GM12878 (cell line): ENCODE measurements at regions not wholly inside any gene's neighbourhood (a gene's known extent, or its start where the extent isn't known, plus 50 kb on each side); places are given as distances from the start of the nearest gene placed in this dataset.

ENCODE experiments used
- CEBPB ChIP-seq, 2 experiments: fragments of 150-350 bp in 1 of 2; IDR thresholded peaks; 2 replicates each; pipeline ENCODE4 v1.6.1; 2012 to 2014; ENCODE audit warnings: low read depth in 2 of 2, low read length in 2 of 2, borderline replicate concordance in 1 of 2, inconsistent platforms in 1 of 2
- CHD2 ChIP-seq: IDR thresholded peaks from 2 replicates; pipeline ENCODE4 v1.6.1; 2011; ENCODE audit warnings: low read depth, low read length, improper control_type of control experiment, borderline replicate concordance
- CREB1 ChIP-seq: IDR thresholded peaks from 2 replicates; pipeline ENCODE4 v1.6.1; 2012; ENCODE audit warnings: low read depth, mild to moderate bottlenecking, inconsistent platforms
- CREM ChIP-seq: IDR thresholded peaks from 2 replicates; pipeline ENCODE4 v1.6.1; 2014; ENCODE audit warnings: antibody characterized with exemption, low read depth
- EED ChIP-seq: sonication (generic); IDR thresholded peaks from 2 replicates; pipeline ENCODE4 v1.6.1; 2016; ENCODE audit warnings: antibody characterized with exemption, low read depth
- IKZF1 ChIP-seq: fragments of 450-650 bp; conservative IDR thresholded peaks from 2 replicates; pipeline ENCODE4 v1.6.1; 2017; ENCODE audit warnings: antibody characterized with exemption, mild to moderate bottlenecking
- IRF3 ChIP-seq: fragments of 450-650 bp; IDR thresholded peaks from 2 replicates; pipeline ENCODE4 v1.6.1; 2014; ENCODE audit warnings: mild to moderate bottlenecking
- JUND ChIP-seq: IDR thresholded peaks from 2 replicates; pipeline ENCODE4 v1.6.1; 2012; ENCODE audit warnings: low read depth, mild to moderate bottlenecking, low read length, improper control_type of control experiment, moderate library complexity
- MEF2A ChIP-seq: IDR thresholded peaks from 2 replicates; pipeline ENCODE4 v1.6.1; 2011; ENCODE audit warnings: low read depth, mild to moderate bottlenecking, low read length, moderate library complexity; ENCODE audit not compliant: insufficient read depth
- MEF2B ChIP-seq: fragments of 450-650 bp; IDR thresholded peaks from 2 replicates; pipeline ENCODE4 v1.6.1; 2018; ENCODE audit warnings: mild to moderate bottlenecking, moderate library complexity; ENCODE audit not compliant: partially characterized antibody, poor library complexity, severe bottlenecking
- NFXL1 ChIP-seq: fragments of 450-650 bp; IDR thresholded peaks from 2 replicates; pipeline ENCODE4 v1.6.1; 2017; ENCODE audit warnings: antibody characterized with exemption, mild to moderate bottlenecking, borderline replicate concordance
- NR2C2 ChIP-seq: IDR thresholded peaks from 2 replicates; pipeline ENCODE4 v1.6.1; 2011; ENCODE audit warnings: borderline replicate concordance, low read depth; ENCODE audit not compliant: control insufficient read depth, insufficient read length
- POLR2AphosphoS2 ChIP-seq: IDR thresholded peaks from 2 replicates; pipeline ENCODE4 v1.6.1; 2011; ENCODE audit warnings: low read depth, mild to moderate bottlenecking, low read length, improper control_type of control experiment, moderate library complexity
- RAD51 ChIP-seq: fragments of 450-650 bp; IDR thresholded peaks from 2 replicates; pipeline ENCODE4 v1.6.1; 2016; ENCODE audit warnings: moderate library complexity, mild to moderate bottlenecking, inconsistent platforms
- SUPT20H ChIP-seq: IDR thresholded peaks from 2 replicates; pipeline ENCODE4 v1.6.1; 2011; ENCODE audit warnings: low read depth, mild to moderate bottlenecking, low read length, moderate library complexity, borderline replicate concordance; ENCODE audit not compliant: control insufficient read depth
- TAF1 ChIP-seq: IDR thresholded peaks from 2 replicates; pipeline ENCODE4 v1.6.1; 2011; ENCODE audit warnings: mild to moderate bottlenecking, low read depth, low read length, borderline replicate concordance
- TARDBP ChIP-seq: IDR thresholded peaks from 2 replicates; pipeline ENCODE4 v1.6.1; 2016; ENCODE audit warnings: borderline replicate concordance
- YBX1 ChIP-seq: fragments of 450-650 bp; IDR thresholded peaks from 2 replicates; pipeline ENCODE4 v1.6.1; 2016; ENCODE audit warnings: antibody characterized with exemption
- ZZZ3 ChIP-seq: IDR thresholded peaks from 2 replicates; pipeline ENCODE4 v1.6.1; 2011; ENCODE audit warnings: low read depth; ENCODE audit not compliant: control insufficient read depth, insufficient read length
- TF ChIP-seq, protein P1 (sequence below): IDR thresholded peaks from 2 replicates; pipeline ENCODE4 v1.6.1; 2011; ENCODE audit warnings: borderline replicate concordance, low read depth, mild to moderate bottlenecking, moderate library complexity, mixed read lengths, low read length; ENCODE audit not compliant: insufficient read depth; ENCODE audit errors: extremely low read length
- TF ChIP-seq, protein P2 (sequence below): IDR thresholded peaks from 2 replicates; pipeline ENCODE4 v1.6.1; 2012; ENCODE audit warnings: low read length, inconsistent platforms
- TF ChIP-seq, protein P3 (sequence below): fragments of 450-650 bp; IDR thresholded peaks from 2 replicates; pipeline ENCODE4 v1.6.1; 2017; ENCODE audit warnings: mild to moderate bottlenecking, moderate library complexity

- TF ChIP-seq, protein P1, sequence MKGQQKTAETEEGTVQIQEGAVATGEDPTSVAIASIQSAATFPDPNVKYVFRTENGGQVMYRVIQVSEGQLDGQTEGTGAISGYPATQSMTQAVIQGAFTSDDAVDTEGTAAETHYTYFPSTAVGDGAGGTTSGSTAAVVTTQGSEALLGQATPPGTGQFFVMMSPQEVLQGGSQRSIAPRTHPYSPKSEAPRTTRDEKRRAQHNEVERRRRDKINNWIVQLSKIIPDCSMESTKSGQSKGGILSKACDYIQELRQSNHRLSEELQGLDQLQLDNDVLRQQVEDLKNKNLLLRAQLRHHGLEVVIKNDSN = no peak
- no peak for TF ChIP-seq YBX1
- TF ChIP-seq, protein P2, sequence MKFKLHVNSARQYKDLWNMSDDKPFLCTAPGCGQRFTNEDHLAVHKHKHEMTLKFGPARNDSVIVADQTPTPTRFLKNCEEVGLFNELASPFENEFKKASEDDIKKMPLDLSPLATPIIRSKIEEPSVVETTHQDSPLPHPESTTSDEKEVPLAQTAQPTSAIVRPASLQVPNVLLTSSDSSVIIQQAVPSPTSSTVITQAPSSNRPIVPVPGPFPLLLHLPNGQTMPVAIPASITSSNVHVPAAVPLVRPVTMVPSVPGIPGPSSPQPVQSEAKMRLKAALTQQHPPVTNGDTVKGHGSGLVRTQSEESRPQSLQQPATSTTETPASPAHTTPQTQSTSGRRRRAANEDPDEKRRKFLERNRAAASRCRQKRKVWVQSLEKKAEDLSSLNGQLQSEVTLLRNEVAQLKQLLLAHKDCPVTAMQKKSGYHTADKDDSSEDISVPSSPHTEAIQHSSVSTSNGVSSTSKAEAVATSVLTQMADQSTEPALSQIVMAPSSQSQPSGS = no peak
- TF ChIP-seq MEF2A = peak; percentile 97
- TF ChIP-seq, protein P3, sequence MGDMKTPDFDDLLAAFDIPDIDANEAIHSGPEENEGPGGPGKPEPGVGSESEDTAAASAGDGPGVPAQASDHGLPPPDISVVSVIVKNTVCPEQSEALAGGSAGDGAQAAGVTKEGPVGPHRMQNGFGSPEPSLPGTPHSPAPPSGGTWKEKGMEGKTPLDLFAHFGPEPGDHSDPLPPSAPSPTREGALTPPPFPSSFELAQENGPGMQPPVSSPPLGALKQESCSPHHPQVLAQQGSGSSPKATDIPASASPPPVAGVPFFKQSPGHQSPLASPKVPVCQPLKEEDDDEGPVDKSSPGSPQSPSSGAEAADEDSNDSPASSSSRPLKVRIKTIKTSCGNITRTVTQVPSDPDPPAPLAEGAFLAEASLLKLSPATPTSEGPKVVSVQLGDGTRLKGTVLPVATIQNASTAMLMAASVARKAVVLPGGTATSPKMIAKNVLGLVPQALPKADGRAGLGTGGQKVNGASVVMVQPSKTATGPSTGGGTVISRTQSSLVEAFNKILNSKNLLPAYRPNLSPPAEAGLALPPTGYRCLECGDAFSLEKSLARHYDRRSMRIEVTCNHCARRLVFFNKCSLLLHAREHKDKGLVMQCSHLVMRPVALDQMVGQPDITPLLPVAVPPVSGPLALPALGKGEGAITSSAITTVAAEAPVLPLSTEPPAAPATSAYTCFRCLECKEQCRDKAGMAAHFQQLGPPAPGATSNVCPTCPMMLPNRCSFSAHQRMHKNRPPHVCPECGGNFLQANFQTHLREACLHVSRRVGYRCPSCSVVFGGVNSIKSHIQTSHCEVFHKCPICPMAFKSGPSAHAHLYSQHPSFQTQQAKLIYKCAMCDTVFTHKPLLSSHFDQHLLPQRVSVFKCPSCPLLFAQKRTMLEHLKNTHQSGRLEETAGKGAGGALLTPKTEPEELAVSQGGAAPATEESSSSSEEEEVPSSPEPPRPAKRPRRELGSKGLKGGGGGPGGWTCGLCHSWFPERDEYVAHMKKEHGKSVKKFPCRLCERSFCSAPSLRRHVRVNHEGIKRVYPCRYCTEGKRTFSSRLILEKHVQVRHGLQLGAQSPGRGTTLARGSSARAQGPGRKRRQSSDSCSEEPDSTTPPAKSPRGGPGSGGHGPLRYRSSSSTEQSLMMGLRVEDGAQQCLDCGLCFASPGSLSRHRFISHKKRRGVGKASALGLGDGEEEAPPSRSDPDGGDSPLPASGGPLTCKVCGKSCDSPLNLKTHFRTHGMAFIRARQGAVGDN = peak; percentile 95
- no peak for TF ChIP-seq CEBPB (IDR thresholded peaks at IDR 0.05; ENCODE audit: borderline replicate concordance in 1 of 2, low read depth in 2 of 2, low read length in 2 of 2)
- TF ChIP-seq IKZF1 = peak; percentile 99
- TF ChIP-seq NR2C2 = no peak
- peak; percentile 93 for TF ChIP-seq MEF2B
- TF ChIP-seq CREM = peak; percentile 93
- no peak for TF ChIP-seq NFXL1
- peak; percentile 85 for TF ChIP-seq CHD2
- no peak for TF ChIP-seq ZZZ3
- no peak for TF ChIP-seq IRF3
- TF ChIP-seq CREB1 = no peak
- TF ChIP-seq JUND = no peak; the same call in 1 of the 2 replicates
- TF ChIP-seq SUPT20H = no peak
- TF ChIP-seq TARDBP = 0 out of 2 replicates have a peak, but pooled peaks have one; percentile 77
- 0 out of 2 replicates have a peak, but pooled peaks have one; percentile 37 for TF ChIP-seq POLR2AphosphoS2
- peak; percentile 100 for TF ChIP-seq EED
- TF ChIP-seq TAF1 = peak; percentile 72
- no peak for TF ChIP-seq RAD51
Measured at GRCh38 chr9:124202447-124202971, 55.2 kb upstream of the NEK6 start (continued).
